Panc1 (cell line): ENCODE measurements at regions not wholly inside any gene's neighbourhood (a gene's known extent, or its start where the extent isn't known, plus 50 kb on each side); places are given as distances from the start of the nearest gene placed in this dataset.

Source experiments
- ATAC-seq: fragments of 200-7000 bp; cut with Tn5 transposase; 2 replicates; pipeline ENCODE4 v1.9.1; 2020; ENCODE audit warnings: mild to moderate bottlenecking, moderate library complexity
- BruUV-seq: library from RNA; stranded (reverse); fragments of 400-500 nt; replicated peaks from 2 replicates; lab custom pipeline; 2021; lab: Mats Ljungman, UMichigan
- CTCF ChIA-PET: fragments of 300-600 bp; sonication (Branson Sonifier 250); formaldehyde crosslinking; loops from one replicate; lab custom pipeline; 2022; ENCODE audit warnings: antibody characterized with exemption; lab: Charles Lee
- POLR2A ChIA-PET: fragments of 300-600 bp; sonication (Branson Sonifier 250); formaldehyde crosslinking; loops from one replicate; lab custom pipeline; 2022; ENCODE audit warnings: antibody characterized with exemption; lab: Charles Lee
- DNase-seq: peaks from one replicate; pipeline ENCODE4 v3.0.0-alpha.2; 2010; ENCODE audit warnings: low read depth, low spot score
- H3K27ac ChIP-seq: 2 replicates; pipeline ENCODE4 v1.5.1; 2011; ENCODE audit warnings: mild to moderate bottlenecking, low read length, inconsistent platforms
- H3K27me3 ChIP-seq: fragments of 200-500 bp; sonication (Bioruptor generic); 2 replicates; pipeline ENCODE4 v1.6.0; 2014; ENCODE audit warnings: low read length, inconsistent platforms; ENCODE audit not compliant: control insufficient read depth, insufficient read depth
- H3K36me3 ChIP-seq: fragments of 200-500 bp; sonication (Bioruptor generic); 2 replicates; pipeline ENCODE4 v1.5.1; 2014; ENCODE audit warnings: inconsistent platforms, mild to moderate bottlenecking, low read length, moderate library complexity; ENCODE audit not compliant: control insufficient read depth, insufficient read depth
- H3K4me1 ChIP-seq: 2 replicates; pipeline ENCODE4 v1.5.1; 2011; ENCODE audit warnings: inconsistent platforms, mild to moderate bottlenecking, low read length, moderate library complexity; ENCODE audit not compliant: control insufficient read depth, insufficient read depth
- H3K4me3 ChIP-seq, 2 experiments: 2 replicates each; pipeline ENCODE4 v1.5.1; 2011 to 2012; ENCODE audit warnings: low read depth in 2 of 2, low read length in 2 of 2, mild to moderate bottlenecking in 2 of 2, inconsistent platforms in 1 of 2, moderate library complexity in 1 of 2
- H3K9me3 ChIP-seq: fragments of 200-500 bp; sonication (Bioruptor generic); 2 replicates; pipeline ENCODE4 v1.5.1; 2014; ENCODE audit warnings: low read depth, mild to moderate bottlenecking, inconsistent platforms, low read length, moderate library complexity; ENCODE audit not compliant: control insufficient read depth, insufficient read depth
- CTCF ChIP-seq: fragments of 450-650 bp; IDR thresholded peaks from 2 replicates; pipeline ENCODE4 v1.5.1; 2017; ENCODE audit warnings: mild to moderate bottlenecking
- POLR2AphosphoS5 ChIP-seq: IDR thresholded peaks from 2 replicates; pipeline ENCODE4 v1.6.1; 2012; ENCODE audit warnings: mild to moderate bottlenecking, low read depth, low read length, moderate library complexity
- SIN3A ChIP-seq: IDR thresholded peaks from 2 replicates; pipeline ENCODE4 v1.6.1; 2012; ENCODE audit warnings: low read depth, mild to moderate bottlenecking, low read length, moderate library complexity, borderline replicate concordance; ENCODE audit not compliant: insufficient read depth
- TCF7L2 ChIP-seq: IDR thresholded peaks from 2 replicates; pipeline ENCODE4 v1.6.1; 2011; ENCODE audit warnings: mild to moderate bottlenecking, low read depth, low read length, inconsistent platforms
- in situ Hi-C: cut with HindIII; loops from 2 replicates; pipeline ENCODE4 v1.10.0; 2016; ENCODE audit warnings: low sequenced_read_pairs, low pct_unique_long_range_greater_than_20kb
- intact Hi-C: fragments of 100-400 bp; cut with micrococcal nuclease; formaldehyde crosslinking; loops from one replicate; pipeline ENCODE4 v1.10.0; 2022; ENCODE audit not compliant: unreplicated experiment
- TF ChIP-seq, protein P1 (sequence below), 2 experiments: IDR thresholded peaks; 2 replicates each; pipeline ENCODE4 v1.6.1; 2011 to 2012; ENCODE audit warnings: low read depth in 2 of 2, control low read depth in 1 of 2, low read length in 1 of 2, mild to moderate bottlenecking in 1 of 2, moderate library complexity in 1 of 2; ENCODE audit not compliant: insufficient read depth in 1 of 2

GRCh38 chr5:165149431-165149830 lies 1644.0 kb downstream of the MAT2B start:
- Histone ChIP-seq H3K27me3 (no peaks in the 10 kb centered on the region), H3K9me3 (no peaks in the 10 kb centered on the region), H3K27ac (no peak overlapping the region), H3K4me3 (no peak overlapping the region), H3K4me1 (no peaks in the 10 kb centered on the region), H3K36me3 (no peaks in the 10 kb centered on the region)
- TF ChIP-seq CTCF (no peak), POLR2AphosphoS5 (no peak), SIN3A (no peak), TCF7L2 (no peak)
- TF ChIP-seq, protein P1, sequence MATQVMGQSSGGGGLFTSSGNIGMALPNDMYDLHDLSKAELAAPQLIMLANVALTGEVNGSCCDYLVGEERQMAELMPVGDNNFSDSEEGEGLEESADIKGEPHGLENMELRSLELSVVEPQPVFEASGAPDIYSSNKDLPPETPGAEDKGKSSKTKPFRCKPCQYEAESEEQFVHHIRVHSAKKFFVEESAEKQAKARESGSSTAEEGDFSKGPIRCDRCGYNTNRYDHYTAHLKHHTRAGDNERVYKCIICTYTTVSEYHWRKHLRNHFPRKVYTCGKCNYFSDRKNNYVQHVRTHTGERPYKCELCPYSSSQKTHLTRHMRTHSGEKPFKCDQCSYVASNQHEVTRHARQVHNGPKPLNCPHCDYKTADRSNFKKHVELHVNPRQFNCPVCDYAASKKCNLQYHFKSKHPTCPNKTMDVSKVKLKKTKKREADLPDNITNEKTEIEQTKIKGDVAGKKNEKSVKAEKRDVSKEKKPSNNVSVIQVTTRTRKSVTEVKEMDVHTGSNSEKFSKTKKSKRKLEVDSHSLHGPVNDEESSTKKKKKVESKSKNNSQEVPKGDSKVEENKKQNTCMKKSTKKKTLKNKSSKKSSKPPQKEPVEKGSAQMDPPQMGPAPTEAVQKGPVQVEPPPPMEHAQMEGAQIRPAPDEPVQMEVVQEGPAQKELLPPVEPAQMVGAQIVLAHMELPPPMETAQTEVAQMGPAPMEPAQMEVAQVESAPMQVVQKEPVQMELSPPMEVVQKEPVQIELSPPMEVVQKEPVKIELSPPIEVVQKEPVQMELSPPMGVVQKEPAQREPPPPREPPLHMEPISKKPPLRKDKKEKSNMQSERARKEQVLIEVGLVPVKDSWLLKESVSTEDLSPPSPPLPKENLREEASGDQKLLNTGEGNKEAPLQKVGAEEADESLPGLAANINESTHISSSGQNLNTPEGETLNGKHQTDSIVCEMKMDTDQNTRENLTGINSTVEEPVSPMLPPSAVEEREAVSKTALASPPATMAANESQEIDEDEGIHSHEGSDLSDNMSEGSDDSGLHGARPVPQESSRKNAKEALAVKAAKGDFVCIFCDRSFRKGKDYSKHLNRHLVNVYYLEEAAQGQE (IDR thresholded peaks at IDR 0.05; ENCODE audit: insufficient read depth in 1 of 2, low read depth in 2 of 2, low read length in 1 of 2): no peak
- DNase-seq: no peak
- ATAC-seq: no peak
- BruUV-seq: no TSS peak
- ChIA-PET POLR2A (no interaction called here), CTCF (no interaction called here)
- intact Hi-C loops: no loop called here
- in situ Hi-C loops: no loop called here

DNA sequence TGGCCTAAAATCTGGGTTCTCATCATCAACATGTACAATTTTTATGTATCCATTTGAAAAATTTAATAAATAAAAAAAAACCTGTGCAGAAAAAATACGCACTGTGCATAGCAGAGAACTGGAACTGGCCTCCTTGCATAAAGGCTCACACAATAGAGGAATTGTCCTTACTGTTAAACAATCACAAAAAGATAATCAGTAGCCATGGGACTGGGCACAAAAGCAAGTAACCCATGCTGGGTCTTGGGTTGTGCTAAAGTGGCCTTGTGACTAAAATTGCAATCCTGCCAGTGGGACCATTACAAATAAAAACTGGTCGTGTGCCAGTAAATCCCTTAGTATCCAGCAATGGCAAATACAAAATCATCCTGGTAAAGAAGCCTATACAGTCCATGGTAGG lies 1646.6 kb downstream of the MAT2B start:
- no peak for DNase-seq
- POLR2A ChIA-PET: no interaction called here
- H3K4me3 ChIP-seq: no peak overlapping the region
- BruUV-seq: no TSS peak
- H3K36me3 ChIP-seq: no peaks in the 10 kb centered on the region
- TF ChIP-seq SIN3A (no peak), CTCF (no peak), TCF7L2 (no peak), POLR2AphosphoS5 (no peak)
- TF ChIP-seq, protein P1 (IDR thresholded peaks at IDR 0.05; ENCODE audit: insufficient read depth in 1 of 2, low read depth in 2 of 2, low read length in 1 of 2): no peak
- H3K27ac ChIP-seq: no peak overlapping the region
- H3K9me3 ChIP-seq: no peaks in the 10 kb centered on the region
- H3K4me1 ChIP-seq: no peaks in the 10 kb centered on the region
- no peaks in the 10 kb centered on the region for H3K27me3 ChIP-seq
- intact Hi-C loops (no loop called here), in situ Hi-C loops (no loop called here)
- no peak for ATAC-seq
- CTCF ChIA-PET: no interaction called here
